ENCODE measurements at regions not wholly inside any gene's neighbourhood (a gene's known extent, or its start where the extent isn't known, plus 50 kb on each side); places are given as distances from the start of the nearest gene placed in this dataset.

- TF ChIP-seq RFX3 (CRISPR knock-in tag; IDR thresholded peaks at IDR 0.05) (no peak), ZBTB7A (CRISPR knock-in tag; IDR thresholded peaks at IDR 0.05) (no peak), MAZ (IDR thresholded peaks at IDR 0.05; ENCODE audit: borderline replicate concordance, low read depth, low read length) (no peak), MAZ (CRISPR knock-in tag; IDR thresholded peaks at IDR 0.05; ENCODE audit: low read depth) (no peak), NFE2 (CRISPR knock-in tag; IDR thresholded peaks at IDR 0.05) (no peak), LCORL (IDR thresholded peaks at IDR 0.05) (no peak), LCORL (CRISPR knock-in tag; IDR thresholded peaks at IDR 0.05) (no peak), NPAS2 (CRISPR knock-in tag; IDR thresholded peaks at IDR 0.05; ENCODE audit: borderline replicate concordance) (no peak)
Measured at GRCh38 chr2:195138435-195138834, 518.6 kb upstream of the SLC39A10 start.
